NCI-H774 (cell line): ENCODE measurements at regions not wholly inside any gene's neighbourhood (a gene's known extent, or its start where the extent isn't known, plus 50 kb on each side); places are given as distances from the start of the nearest gene placed in this dataset.

Experiments used
- DNase-seq: peaks from one replicate; lab custom pipeline; 2025; lab: John Stamatoyannopoulos, UW

GRCh38 chr3:132822266-132822665, 100.1 kb upstream of the NPHP3 start:
- no peak for DNase-seq

- DNase-seq: no peak
Measured at GRCh38 chr3:132821314-132821713, 99.1 kb upstream of the NPHP3 start.

GRCh38 chr3:132818251-132818650, 96.0 kb upstream of the NPHP3 start:
- DNase-seq: no peak

GRCh38 chr3:132817646-132818177, 95.5 kb upstream of the NPHP3 start:
- no peak for DNase-seq

GRCh38 chr3:132805071-132805470, 82.9 kb upstream of the NPHP3 start:
- DNase-seq: no peak

GRCh38 chr3:132804498-132804897, 82.3 kb upstream of the NPHP3 start:
- DNase-seq: no peak

- no peak for DNase-seq
Measured at GRCh38 chr3:132803889-132804288, 81.7 kb upstream of the NPHP3 start.

- DNase-seq: no peak
Measured at GRCh38 chr3:132800958-132801357, 78.7 kb upstream of the NPHP3 start.

GRCh38 chr3:132790806-132791205, 68.6 kb upstream of the NPHP3 start:
- DNase-seq: no peak

GRCh38 chr3:132789959-132790358, 67.8 kb upstream of the NPHP3 start:
- DNase-seq: no peak

- no peak for DNase-seq
Measured at GRCh38 chr3:132788301-132788671, 66.1 kb upstream of the NPHP3 start.

GRCh38 chr3:132787616-132788300, 65.5 kb upstream of the NPHP3 start:
- no peak for DNase-seq

GRCh38 chr3:132786890-132787289, 64.7 kb upstream of the NPHP3 start:
- DNase-seq: no peak

- no peak for DNase-seq
Measured at GRCh38 chr3:132785292-132785691, 63.1 kb upstream of the NPHP3 start.

- no peak for DNase-seq
Measured at GRCh38 chr3:132784502-132785025, 62.4 kb upstream of the NPHP3 start.

- DNase-seq: no peak
Measured at GRCh38 chr3:132783152-132783551, 60.9 kb upstream of the NPHP3 start.

- no peak for DNase-seq
Measured at GRCh38 chr3:132781922-132782321, 59.7 kb upstream of the NPHP3 start.

GRCh38 chr3:132777171-132777570, 55.0 kb upstream of the NPHP3 start:
- no peak for DNase-seq

- no peak for DNase-seq
Measured at GRCh38 chr3:132773071-132773619, 50.9 kb upstream of the NPHP3 start.

GRCh38 chr3:132772252-132772651, 50.0 kb upstream of the NPHP3 start:
- DNase-seq: no peak
